Panc1 (cell line): ENCODE measurements at regions not wholly inside any gene's neighbourhood (a gene's known extent, or its start where the extent isn't known, plus 50 kb on each side); places are given as distances from the start of the nearest gene placed in this dataset.

Source experiments
- ATAC-seq: fragments of 200-7000 bp; cut with Tn5 transposase; 2 replicates; pipeline ENCODE4 v1.9.1; 2020; ENCODE audit warnings: mild to moderate bottlenecking, moderate library complexity
- BruUV-seq: library from RNA; stranded (reverse); fragments of 400-500 nt; replicated peaks from 2 replicates; lab custom pipeline; 2021; lab: Mats Ljungman, UMichigan
- CTCF ChIA-PET: fragments of 300-600 bp; sonication (Branson Sonifier 250); formaldehyde crosslinking; loops from one replicate; lab custom pipeline; 2022; ENCODE audit warnings: antibody characterized with exemption; lab: Charles Lee
- POLR2A ChIA-PET: fragments of 300-600 bp; sonication (Branson Sonifier 250); formaldehyde crosslinking; loops from one replicate; lab custom pipeline; 2022; ENCODE audit warnings: antibody characterized with exemption; lab: Charles Lee
- DNase-seq: peaks from one replicate; pipeline ENCODE4 v3.0.0-alpha.2; 2010; ENCODE audit warnings: low read depth, low spot score
- H3K27ac ChIP-seq: 2 replicates; pipeline ENCODE4 v1.5.1; 2011; ENCODE audit warnings: mild to moderate bottlenecking, low read length, inconsistent platforms
- H3K27me3 ChIP-seq: fragments of 200-500 bp; sonication (Bioruptor generic); 2 replicates; pipeline ENCODE4 v1.6.0; 2014; ENCODE audit warnings: low read length, inconsistent platforms; ENCODE audit not compliant: control insufficient read depth, insufficient read depth
- H3K36me3 ChIP-seq: fragments of 200-500 bp; sonication (Bioruptor generic); 2 replicates; pipeline ENCODE4 v1.5.1; 2014; ENCODE audit warnings: inconsistent platforms, mild to moderate bottlenecking, low read length, moderate library complexity; ENCODE audit not compliant: control insufficient read depth, insufficient read depth
- H3K4me1 ChIP-seq: 2 replicates; pipeline ENCODE4 v1.5.1; 2011; ENCODE audit warnings: inconsistent platforms, mild to moderate bottlenecking, low read length, moderate library complexity; ENCODE audit not compliant: control insufficient read depth, insufficient read depth
- H3K4me3 ChIP-seq, 2 experiments: 2 replicates each; pipeline ENCODE4 v1.5.1; 2011 to 2012; ENCODE audit warnings: low read depth in 2 of 2, low read length in 2 of 2, mild to moderate bottlenecking in 2 of 2, inconsistent platforms in 1 of 2, moderate library complexity in 1 of 2
- H3K9me3 ChIP-seq: fragments of 200-500 bp; sonication (Bioruptor generic); 2 replicates; pipeline ENCODE4 v1.5.1; 2014; ENCODE audit warnings: low read depth, mild to moderate bottlenecking, inconsistent platforms, low read length, moderate library complexity; ENCODE audit not compliant: control insufficient read depth, insufficient read depth
- CTCF ChIP-seq: fragments of 450-650 bp; IDR thresholded peaks from 2 replicates; pipeline ENCODE4 v1.5.1; 2017; ENCODE audit warnings: mild to moderate bottlenecking
- POLR2AphosphoS5 ChIP-seq: IDR thresholded peaks from 2 replicates; pipeline ENCODE4 v1.6.1; 2012; ENCODE audit warnings: mild to moderate bottlenecking, low read depth, low read length, moderate library complexity
- REST ChIP-seq, 2 experiments: IDR thresholded peaks; 2 replicates each; pipeline ENCODE4 v1.6.1; 2011 to 2012; ENCODE audit warnings: low read depth in 2 of 2, control low read depth in 1 of 2, low read length in 1 of 2, mild to moderate bottlenecking in 1 of 2, moderate library complexity in 1 of 2; ENCODE audit not compliant: insufficient read depth in 1 of 2
- SIN3A ChIP-seq: IDR thresholded peaks from 2 replicates; pipeline ENCODE4 v1.6.1; 2012; ENCODE audit warnings: low read depth, mild to moderate bottlenecking, low read length, moderate library complexity, borderline replicate concordance; ENCODE audit not compliant: insufficient read depth
- TCF7L2 ChIP-seq: IDR thresholded peaks from 2 replicates; pipeline ENCODE4 v1.6.1; 2011; ENCODE audit warnings: mild to moderate bottlenecking, low read depth, low read length, inconsistent platforms
- in situ Hi-C: cut with HindIII; loops from 2 replicates; pipeline ENCODE4 v1.10.0; 2016; ENCODE audit warnings: low sequenced_read_pairs, low pct_unique_long_range_greater_than_20kb
- intact Hi-C: fragments of 100-400 bp; cut with micrococcal nuclease; formaldehyde crosslinking; loops from one replicate; pipeline ENCODE4 v1.10.0; 2022; ENCODE audit not compliant: unreplicated experiment

- Histone ChIP-seq H3K36me3 (no peaks in the 10 kb centered on the region), H3K27ac (no peak overlapping the region), H3K4me3 (no peak overlapping the region), H3K9me3 (no peaks in the 10 kb centered on the region), H3K27me3 (no peaks in the 10 kb centered on the region), H3K4me1 (no peaks in the 10 kb centered on the region)
- BruUV-seq, result no TSS peak
- DNase-seq (no peak), ATAC-seq (no peak)
- in situ Hi-C loops, result no loop called here
- ChIA-PET POLR2A (no interaction called here), CTCF (no interaction called here)
- intact Hi-C loops, result no loop called here
- TF ChIP-seq POLR2AphosphoS5 (no peak), CTCF (no peak), SIN3A (no peak)
Measured at GRCh38 chr22:27684901-27685300, 116.7 kb downstream of the MN1 start.

DNA sequence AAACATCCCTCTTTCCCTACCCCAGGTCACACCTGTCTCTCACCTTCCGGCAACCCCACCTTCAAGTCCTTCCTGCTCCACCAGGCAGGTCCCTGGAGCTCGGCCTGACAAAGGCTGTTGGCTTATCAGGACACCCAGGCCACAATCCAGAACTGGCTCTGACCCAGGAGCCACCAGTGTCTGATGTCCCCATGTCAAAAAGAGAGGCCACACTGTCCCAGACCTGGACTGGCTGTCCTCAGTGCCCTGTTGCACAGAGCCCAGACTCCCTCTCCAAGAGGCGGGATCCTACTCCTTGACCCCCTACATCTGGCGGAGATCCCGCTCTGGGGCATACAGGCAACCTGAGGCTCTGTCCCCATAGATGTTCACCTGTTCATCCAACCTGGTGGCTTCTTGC lies 116.0 kb downstream of the MN1 start:
- ChIA-PET POLR2A (no interaction called here), CTCF (no interaction called here)
- H3K4me1 ChIP-seq, result no peaks in the 10 kb centered on the region
- in situ Hi-C loops (no loop called here), intact Hi-C loops (no loop called here)
- no peak overlapping the region for H3K4me3 ChIP-seq
- TF ChIP-seq CTCF (no peak), SIN3A (no peak), TCF7L2 (no peak), REST (IDR thresholded peaks at IDR 0.05; ENCODE audit: insufficient read depth in 1 of 2, low read depth in 2 of 2, low read length in 1 of 2) (no peak), POLR2AphosphoS5 (no peak)
- no TSS peak for BruUV-seq
- ATAC-seq (no peak), DNase-seq (no peak)
- H3K27ac ChIP-seq, result no peak overlapping the region
- no peaks in the 10 kb centered on the region for H3K36me3 ChIP-seq
- no peaks in the 10 kb centered on the region for H3K9me3 ChIP-seq
- no peaks in the 10 kb centered on the region for H3K27me3 ChIP-seq
